CD4-positive, alpha-beta T cell treated with Interferon gamma for 1 hour (primary cell): ENCODE measurements at regions not wholly inside any gene's neighbourhood (a gene's known extent, or its start where the extent isn't known, plus 50 kb on each side); places are given as distances from the start of the nearest gene placed in this dataset.
"Not testable (repeated sequence)": the region's sequence is repeated elsewhere in the genome, so short reads cannot be mapped to it uniquely, and the experiment has no call there.

Experiments used
- DNase-seq: peaks from one replicate; pipeline ENCODE4 v3.0.0-alpha.2; 2020

DNA sequence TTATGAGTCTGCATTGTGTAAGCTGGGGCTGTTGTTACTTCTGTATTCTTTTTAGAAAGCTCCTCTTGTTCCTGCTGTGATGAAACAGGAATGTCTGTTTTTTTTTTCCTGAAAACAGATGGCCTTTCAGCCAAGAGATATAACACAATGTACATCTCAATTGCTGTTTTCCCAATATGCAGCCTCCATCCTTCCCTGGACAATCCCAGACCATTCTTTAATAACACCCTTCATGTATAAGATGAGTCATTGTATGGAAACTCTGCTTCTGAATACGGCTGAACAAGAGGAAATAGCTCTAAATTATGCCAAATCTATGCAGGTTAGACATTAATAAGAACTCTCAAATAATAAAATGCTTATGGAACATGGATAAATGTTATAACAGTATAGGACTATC lies 60.2 kb upstream of the LRRC4C start:
- DNase-seq, result no peak

DNA sequence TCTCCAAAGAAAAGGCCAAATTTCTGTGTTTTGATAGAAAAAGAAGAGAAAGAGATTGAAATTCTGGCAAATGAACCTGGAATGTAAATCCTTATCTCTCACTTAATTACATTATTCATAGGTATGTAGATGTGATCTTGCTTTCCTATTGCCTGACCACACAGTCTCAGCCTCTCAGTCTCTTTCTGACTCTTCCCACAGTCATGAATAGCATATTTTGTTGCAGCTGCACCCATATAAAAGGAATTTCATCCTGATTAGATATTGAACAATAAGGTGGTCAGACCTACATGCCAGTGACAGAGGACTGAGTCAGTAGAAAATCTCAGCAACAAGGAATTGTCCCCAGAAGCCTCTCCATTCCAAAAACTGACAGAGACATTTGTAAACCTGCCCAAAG lies 62.9 kb upstream of the LRRC4C start:
- no peak for DNase-seq

DNA sequence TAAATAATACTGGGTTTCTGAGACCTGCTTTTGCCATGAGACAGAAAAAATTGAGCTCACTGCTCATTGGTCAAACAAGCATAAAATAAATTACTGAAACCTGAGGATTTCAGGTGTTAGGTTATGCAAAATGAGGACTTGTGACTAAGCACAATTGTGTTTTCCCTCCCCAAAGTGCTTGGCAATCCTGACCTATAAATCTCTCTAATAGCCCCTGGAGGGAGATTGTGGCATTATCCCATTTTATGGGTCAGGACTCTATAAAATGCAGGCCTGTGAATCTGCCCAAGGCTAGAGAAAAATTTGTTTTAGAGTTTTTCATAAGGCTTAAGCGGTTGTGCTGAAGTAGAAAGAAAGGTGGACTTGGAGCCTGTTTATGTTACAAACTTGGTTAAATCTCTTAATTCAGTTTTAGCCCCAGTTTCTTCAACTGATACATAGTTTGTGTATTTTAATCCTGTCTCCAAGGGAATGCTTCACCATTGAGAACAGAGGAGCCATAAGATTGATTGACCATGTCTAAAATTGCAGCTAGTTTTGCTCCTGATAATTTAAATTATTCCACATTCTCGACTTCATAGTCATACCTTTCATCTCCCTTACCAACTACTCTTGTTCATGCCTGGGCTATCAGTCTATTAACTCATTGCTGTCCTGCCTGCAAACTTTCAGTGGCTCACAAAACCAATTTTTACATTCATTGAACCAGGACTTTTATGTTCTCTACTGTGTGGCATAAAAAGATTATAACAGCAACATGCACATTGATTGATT lies 63.6 kb upstream of the LRRC4C start:
- no peak for DNase-seq

DNA sequence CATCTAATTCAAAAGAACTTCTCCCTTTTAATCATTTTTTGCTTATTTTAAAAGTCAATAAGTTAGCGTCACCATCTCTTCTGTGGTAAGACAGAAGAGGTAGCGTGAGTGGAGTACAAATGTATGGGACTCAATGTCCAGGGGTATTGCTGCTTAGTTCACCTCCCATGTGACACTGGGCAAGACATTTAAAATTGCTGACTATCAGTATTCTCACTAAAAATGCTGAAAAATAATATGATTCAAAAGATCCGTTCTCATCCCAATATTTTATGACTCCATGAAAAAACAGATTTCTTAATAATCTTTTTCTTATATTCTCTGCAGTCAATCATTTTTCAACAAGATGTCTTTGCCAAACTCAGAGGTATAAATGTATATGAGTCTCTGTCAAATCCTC lies 68.1 kb upstream of the LRRC4C start:
- no peak for DNase-seq

DNA sequence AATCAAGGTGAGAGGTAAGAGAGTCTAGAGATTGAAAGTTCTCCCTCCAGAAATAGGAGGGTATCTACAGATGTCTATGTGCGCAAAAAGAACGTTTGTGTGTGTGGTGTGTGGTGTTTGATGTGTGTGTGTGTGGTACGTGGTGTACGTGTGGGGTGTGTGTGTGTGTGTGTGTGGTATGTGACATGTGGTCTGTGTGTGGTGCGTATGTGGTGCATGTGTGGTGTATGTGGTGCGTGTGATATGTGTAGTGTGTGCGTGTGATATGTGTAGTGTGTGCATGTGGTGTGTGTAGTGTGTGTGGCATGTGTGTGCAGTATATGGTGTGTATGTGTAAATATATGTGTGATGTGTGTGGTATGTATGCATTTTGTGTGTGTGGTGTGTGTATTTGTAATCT lies 73.0 kb upstream of the LRRC4C start:
- no peak for DNase-seq

DNA sequence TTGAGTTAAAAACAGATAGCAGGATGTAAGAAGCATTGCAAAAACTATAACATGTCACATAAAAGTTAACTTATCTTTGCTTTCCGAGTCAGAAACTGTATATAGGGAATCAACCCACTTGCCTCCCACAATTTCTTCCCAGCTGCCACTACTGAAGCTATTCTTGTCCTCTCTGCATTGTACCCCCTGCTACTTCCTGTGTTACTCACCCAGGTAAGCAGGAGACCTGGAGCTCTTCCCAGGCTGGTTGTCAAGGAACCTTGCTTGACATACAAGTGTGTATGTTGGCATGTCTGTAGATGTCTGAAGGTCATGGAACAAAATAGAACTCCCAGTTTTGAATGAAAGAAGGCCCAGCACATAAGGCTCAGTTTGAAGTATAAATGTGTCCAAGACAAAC lies 74.3 kb upstream of the LRRC4C start:
- no peak for DNase-seq

DNA sequence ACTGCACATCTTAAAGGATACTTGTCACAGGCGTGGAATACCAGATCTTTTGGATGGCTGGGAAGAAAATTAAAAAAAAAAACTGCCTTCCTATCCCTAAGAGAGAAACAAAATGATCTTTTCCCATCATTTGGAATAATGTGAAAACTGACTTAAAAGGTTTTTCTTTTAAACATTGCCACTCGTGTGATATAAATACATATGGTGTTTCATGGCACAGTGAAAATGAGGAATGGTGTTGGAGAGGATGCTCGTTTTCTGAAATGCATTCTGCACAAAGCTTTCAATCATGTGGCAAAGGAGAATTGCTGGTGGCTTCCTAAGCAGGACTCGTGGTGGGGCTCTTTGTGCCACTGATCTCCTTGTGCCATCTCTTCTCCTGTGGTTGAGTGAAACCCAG lies 74.9 kb upstream of the LRRC4C start:
- no peak for DNase-seq

DNA sequence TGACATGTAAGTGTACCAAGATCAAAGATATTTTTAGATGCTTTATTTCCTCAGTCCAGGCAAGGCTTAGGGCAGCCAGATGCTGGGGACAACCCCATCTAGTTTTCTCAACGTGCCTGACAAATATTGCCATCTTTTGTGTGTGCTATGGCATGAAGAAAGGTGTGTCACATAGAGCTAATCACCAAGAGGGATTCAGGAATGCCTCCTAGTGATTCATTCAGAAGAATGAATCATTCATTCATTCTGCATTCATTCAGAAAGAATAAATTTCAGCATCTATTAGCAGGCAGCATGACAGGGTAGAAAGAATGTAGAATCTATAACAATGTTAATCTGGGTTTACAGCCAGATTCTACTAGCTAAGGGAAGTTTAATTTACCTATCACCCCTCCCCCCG lies 75.4 kb upstream of the LRRC4C start:
- no peak for DNase-seq

DNA sequence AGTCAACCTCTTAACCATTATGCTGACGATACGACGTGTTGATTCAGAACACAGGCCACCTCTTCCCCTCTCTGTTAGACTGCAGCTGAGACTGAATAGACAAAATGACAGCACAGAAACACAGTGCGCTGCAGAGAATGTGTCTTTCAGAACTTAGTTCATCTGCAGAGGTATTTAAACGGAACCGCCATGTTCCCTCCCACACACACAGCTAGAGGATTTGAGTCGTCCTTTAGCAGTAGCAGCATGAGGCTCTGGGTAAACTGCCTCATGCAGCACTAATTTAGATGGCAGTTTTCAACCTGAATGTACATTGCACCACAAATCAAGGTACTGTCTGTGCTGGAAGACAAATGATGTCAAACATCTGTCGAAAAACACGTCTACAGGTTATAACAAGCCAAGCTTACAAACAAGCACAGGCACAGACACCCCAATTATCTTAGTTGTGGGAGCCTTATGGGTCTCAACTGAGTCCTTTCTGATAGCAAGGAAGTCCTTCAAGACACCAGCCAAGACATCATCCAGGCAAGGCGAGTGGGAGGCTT lies 76.6 kb upstream of the LRRC4C start:
- no peak for DNase-seq

DNA sequence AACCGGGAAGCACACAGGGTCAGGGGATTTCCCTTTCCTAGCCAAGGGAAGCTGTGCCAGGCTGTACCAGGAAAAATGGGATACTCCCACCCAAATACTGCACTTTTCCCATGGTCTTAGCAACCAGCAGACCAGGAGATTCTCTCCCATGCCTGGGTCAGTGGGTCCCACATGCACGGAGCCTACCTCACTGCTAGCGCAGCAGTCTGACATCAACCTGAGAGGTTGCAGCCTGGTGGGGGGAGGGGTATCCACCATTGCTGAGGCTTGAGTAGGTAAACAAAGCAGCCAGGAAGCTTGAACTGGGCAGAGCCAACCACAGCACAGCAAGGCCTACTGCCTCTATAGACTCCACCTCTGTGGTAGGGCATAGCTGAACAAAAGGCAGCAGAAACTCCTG lies 85.5 kb upstream of the LRRC4C start:
- not testable (repeated sequence) for DNase-seq

DNA sequence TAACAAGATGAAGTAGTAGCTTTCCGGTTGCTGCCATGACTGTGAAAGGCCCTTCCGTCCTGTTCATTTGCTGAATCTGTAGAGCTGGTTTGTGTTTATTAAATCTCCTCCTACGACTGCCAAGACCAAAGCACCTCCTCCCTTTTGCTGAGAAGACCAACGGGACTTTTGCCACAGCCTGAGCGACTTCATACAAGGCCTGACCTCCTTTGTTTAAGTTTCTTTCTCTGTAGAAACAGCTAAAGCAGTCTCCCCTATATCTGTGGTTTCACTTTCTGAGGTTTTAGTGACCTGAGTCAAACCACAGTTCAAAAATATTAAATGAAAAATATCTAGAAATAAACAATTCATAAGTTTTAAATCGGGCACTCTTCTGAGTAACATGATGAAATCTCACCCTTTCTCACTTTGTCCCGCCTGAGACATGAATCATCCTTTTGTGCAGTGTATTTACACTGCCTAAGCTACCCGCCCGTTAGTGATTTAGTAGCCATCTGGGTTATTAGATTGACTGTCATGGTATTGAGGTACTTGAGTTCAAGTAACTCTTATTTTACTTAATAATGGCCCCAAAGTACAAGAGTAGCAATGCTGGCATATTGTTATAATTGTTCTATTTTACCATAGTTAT lies 119.1 kb upstream of the LRRC4C start:
- no peak for DNase-seq

DNA sequence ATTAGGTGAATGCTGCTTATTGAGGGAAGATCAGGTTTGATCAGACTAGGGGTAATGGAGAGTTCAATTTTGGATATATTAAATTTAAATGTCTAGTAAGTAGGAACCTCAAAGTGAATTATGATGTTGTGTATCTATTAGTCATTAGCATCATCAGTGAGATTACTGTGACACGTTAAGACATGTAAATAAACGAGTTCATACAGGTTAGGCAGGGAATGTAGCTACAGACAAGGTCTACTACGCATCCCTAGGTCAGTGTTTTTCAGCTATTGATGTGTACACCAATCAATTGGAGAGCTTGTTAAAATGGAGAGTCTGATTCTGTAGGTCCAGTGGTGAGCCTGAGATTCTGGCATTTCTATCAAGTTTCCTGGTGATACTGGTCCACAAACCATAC lies 120.1 kb upstream of the LRRC4C start:
- DNase-seq, result no peak

DNA sequence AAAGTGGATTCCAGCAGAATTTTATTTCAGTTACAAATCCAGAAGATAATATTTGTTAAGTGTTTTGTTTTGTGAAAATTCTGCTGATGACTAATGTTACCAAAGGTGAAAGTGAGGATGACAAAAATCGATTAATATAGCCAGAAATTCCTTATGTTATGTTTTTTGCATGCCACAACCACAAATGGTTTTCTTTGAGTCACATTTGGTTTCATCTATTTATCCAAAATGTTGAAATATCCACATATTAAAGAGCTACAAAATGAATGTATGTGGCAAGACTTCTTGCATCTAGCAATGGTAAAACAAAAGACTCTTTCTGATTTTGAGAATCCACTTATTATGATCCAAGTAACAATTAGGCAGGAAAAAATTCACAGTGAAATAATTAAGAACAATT lies 150.1 kb upstream of the LRRC4C start:
- no peak for DNase-seq

DNA sequence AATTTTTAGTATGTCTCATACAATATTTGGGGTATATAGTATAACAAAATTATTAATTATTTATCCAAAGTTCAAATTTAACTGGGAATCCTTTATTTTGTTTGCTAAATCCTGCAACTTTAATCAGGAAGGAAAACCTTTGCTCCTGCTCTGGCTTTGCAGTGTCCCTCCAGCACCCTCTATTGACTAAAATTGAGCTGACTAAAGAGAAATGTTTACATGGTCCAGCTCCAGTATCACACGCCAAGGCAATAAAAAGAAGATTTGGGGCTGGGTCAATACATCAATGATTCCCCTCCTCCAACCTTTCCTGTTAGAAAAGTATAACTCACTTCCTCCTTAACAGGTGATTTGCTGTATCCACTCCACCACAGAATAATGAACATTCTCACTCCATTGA lies 153.0 kb upstream of the LRRC4C start:
- no peak for DNase-seq

DNA sequence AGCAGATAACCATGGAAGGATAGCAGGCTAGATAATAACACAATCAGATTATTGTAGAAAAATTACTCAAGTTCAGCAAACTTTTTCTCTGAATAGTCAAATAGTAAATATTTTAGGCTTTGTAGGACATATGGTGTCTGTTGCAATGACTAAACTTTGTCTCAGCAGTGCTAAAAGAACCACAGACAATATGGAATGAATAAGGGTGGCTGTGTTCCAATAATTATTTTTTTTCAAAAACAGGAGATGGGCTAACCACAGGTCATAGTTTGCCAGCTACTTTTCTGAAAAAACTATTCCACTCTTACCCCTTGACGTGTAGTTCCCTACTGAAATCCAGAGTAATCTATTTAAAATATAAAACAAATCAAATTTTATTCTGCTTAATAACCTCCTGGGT lies 153.9 kb upstream of the LRRC4C start:
- DNase-seq, result no peak

DNA sequence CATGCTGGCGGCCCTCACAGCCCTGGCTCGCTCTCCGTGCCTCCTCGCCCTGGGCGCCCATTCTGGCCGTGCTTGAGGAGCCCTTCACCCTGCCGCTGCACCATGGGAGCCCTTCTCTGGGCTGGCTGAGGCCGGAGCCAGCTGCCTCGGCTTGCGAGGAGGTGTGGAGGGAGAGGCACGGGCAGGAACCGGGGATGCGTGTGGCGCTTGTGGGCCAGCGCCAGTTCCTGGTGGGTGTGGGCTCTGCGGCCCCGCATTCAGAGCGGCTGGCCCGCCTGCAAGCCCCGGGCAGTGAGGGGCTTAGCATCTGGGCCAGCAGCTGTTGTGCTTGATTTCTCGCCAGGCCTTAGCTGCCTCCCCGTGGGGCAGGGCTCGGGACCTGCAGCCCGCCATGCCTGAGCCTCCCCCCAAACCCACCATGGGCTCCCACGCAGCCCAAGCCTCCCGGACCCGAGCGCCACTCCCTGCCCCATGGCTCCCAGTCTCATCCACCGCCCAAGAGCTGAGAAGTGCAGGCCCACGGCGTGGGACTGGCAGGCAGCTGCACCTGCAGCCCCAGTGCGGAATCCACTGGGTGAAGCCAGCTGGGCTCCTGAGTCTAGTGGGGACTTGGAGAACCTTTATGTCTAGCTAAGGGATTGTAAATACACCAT lies 163.4 kb upstream of the LRRC4C start:
- no peak for DNase-seq

DNA sequence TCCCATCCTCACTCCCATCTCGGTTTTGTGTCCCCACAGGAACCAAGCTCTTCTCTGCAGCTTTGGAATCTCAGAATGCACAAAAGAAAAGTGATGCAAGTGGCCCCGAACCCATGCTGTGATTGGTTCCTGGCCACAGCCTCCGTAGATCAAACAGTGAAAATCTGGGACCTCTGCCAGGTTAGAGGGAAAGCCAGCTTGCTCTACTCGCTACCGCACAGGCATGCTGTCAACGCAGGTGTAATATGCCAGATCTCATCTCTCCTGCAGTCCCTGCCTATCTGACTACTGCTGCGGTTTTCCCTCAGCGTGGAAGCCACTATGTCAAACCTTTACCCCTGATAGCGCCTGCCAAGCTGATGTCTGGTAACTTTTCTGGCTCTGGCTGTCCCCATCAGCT lies 200.5 kb upstream of the LRRC4C start:
- DNase-seq, result no peak

DNA sequence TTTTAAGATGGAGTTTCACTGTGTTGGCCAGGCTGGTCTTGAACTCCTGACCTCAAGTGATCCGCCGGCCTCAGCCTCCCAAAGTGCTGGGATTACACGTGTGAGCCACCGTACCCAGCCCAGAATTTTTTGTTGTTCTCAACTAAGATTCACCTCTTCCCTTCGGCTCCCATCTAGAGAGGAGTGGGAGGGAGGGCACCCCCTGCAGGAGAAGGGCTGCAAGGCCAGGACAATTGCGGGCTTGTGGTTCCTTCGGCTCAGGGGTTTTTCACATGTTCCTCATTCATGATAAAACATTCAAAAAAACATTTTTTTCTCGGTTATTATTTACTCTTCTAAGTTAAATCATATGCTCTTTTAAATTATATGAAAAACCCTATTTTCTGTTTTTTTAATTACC lies 201.1 kb upstream of the LRRC4C start:
- no peak for DNase-seq

DNA sequence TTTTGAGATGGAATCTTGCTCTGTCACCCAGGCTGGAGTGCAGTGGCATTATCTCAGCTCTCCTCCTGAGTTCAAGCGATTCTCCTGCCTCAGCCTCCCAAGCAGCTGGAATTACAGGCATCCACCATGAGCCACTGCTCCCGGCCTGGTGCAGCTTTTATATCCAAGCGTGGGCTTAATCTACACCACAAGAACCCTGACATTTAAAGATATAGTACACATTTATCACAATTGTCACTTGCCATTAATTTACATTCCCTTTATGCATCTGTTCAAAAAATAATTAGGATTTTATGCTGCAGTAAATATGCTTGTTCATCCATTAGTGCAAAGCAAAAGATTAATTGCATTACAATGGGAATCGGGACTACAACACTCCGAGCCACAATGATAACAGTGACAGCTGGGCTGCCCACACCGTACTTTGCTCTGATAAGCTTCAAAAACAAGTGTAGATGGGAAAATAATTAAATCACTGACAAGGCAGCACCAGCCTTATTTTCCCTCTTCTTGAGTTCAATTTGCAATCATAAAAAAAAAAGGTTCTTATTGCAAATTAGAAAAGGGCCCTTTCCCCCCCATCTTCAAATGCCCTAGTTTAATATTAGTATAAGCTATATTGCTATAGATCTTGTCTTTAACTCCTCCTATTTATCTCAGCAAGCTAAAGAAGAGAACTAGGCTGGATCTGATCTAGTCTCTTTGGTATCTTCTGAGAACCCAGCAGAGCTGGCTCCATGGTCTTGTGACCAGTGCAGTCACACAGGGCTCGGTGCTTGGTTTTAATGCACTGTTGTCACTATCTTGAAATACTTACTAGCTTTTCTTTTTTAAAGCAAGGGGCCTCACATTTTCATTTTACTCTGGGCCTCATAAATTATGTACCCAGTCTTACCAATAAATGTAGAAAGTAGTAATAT lies 206.2 kb upstream of the LRRC4C start:
- no peak for DNase-seq

DNA sequence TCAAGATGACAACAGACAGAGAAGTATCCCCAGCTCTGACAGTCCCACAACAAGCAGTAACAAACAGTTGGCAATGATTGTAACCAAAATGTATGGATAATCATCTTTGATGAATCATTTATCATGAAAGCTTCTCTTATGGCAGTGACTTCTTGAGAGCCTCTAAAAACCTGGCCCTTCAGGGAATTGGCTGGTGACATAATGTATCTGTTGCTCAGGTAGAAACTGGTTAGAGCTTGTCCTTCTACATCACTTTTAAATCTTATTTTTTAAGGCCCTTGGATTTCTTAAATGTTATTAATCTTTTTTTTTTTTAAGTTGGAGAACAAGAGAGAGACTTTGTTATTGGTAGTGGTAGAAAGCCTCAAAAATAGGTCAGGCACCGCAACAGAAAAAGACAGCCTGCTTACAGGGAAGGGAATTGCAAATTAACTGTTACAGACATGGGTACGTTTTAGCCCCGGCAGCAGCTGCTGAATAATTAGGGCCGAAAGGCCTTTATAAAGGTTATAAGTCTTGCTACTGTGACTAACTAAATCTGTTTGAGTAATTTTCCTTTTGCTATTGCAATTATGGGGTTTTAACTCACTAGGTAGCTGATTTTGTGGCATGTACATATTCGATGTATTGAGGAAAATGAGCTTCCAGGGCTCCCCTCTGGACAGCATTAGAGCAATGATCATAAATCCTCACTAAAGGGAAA lies 207.7 kb upstream of the LRRC4C start:
- no peak for DNase-seq

DNA sequence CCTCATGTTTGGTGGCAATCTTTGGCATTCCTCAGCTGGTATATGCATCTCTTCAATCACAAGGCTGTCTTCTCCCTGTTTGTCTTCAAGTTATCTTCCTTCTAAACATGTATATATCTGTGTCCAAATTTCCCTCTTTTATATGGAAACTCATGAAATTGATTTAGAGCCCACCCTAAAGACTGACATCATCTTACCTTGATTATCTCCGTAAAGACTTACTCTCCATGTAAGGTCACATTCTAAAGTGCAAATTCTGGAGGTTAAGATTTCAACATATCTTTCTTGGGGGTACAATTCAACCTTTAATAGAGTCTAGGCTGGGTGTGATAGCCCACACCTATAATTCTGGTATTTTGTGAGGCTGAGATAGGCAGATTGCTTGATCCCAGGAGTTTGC lies 215.8 kb upstream of the LRRC4C start:
- DNase-seq, result no peak

DNA sequence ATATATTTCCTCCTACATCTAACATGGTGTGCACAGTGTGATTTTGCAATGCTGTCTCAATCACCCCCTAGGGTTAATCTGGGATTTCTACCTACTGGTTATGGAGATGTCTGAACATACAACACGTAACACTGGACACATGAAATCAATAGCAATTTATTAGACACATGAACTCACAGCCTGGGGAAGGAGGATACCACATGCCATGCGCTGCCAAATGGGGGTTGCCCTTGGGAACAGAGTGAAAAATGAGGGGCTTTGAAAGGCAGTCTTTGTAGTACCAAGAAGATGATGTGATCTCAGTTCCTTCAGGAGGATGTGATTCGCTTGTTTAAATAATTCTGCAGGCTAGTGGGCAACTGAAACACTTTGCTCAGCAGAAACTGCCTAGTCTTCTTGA lies 253.6 kb upstream of the LRRC4C start:
- DNase-seq, result no peak
